GM12872 (cell line): ENCODE measurements at regions not wholly inside any gene's neighbourhood (a gene's known extent, or its start where the extent isn't known, plus 50 kb on each side); places are given as distances from the start of the nearest gene placed in this dataset.

ENCODE experiments used
- CTCF ChIP-seq: IDR thresholded peaks from 3 replicates; pipeline ENCODE4 v1.5.1; 2011; ENCODE audit warnings: low read depth, mild to moderate bottlenecking, low read length, moderate library complexity; ENCODE audit not compliant: insufficient read depth

- TF ChIP-seq CTCF: no peak
These were observed 83.5 kb upstream of the NCOR2 start for GRCh38 chr12:124650912-124651311.

GRCh38 chr12:124648710-124649384 lies 81.4 kb upstream of the NCOR2 start:
- TF ChIP-seq CTCF: no peak

- no peak for TF ChIP-seq CTCF
These were observed 79.9 kb upstream of the NCOR2 start for GRCh38 chr12:124647316-124647715.

- TF ChIP-seq CTCF: no peak
These were observed 79.2 kb upstream of the NCOR2 start for GRCh38 chr12:124646385-124647230.

- TF ChIP-seq CTCF: no peak
These were observed 78.3 kb upstream of the NCOR2 start for GRCh38 chr12:124645530-124646244.

GRCh38 chr12:124642105-124642504 lies 74.7 kb upstream of the NCOR2 start:
- TF ChIP-seq CTCF: no peak

GRCh38 chr12:124641591-124641990 lies 74.2 kb upstream of the NCOR2 start:
- TF ChIP-seq CTCF: no peak
